Central memory CD8-positive, alpha-beta T cell (primary cell): ENCODE measurements at regions not wholly inside any gene's neighbourhood (a gene's known extent, or its start where the extent isn't known, plus 50 kb on each side); places are given as distances from the start of the nearest gene placed in this dataset.
"Not testable (repeated sequence)": the region's sequence is repeated elsewhere in the genome, so short reads cannot be mapped to it uniquely, and the experiment has no call there.

Experiments used
- ATAC-seq: fragments of 150-1000 bp; cut with Tn5 transposase; replicated peaks from 2 replicates; pipeline ENCODE4 v1.10.0; 2022; ENCODE audit warnings: mild to moderate bottlenecking, moderate FRiP score, moderate number of reproducible peaks; ENCODE audit not compliant: poor library complexity, severe bottlenecking; ENCODE audit errors: extremely low read depth
- DNase-seq, 2 donors: peaks; one replicate each; pipeline ENCODE4 v3.0.0; 2021; ENCODE audit warnings: low spot score in 2 of 2
- H3K27ac Mint-ChIP-seq: one replicate; pipeline ENCODE4 v1.8.0; 2022; ENCODE audit warnings: low read depth, mild to moderate bottlenecking, moderate library complexity, mixed read lengths
- H3K27me3 Mint-ChIP-seq: one replicate; pipeline ENCODE4 v1.8.0; 2022; ENCODE audit warnings: mixed read lengths
- H3K36me3 Mint-ChIP-seq: one replicate; pipeline ENCODE4 v1.8.0; 2022; ENCODE audit warnings: mild to moderate bottlenecking, moderate library complexity, mixed read lengths; ENCODE audit not compliant: insufficient read depth
- H3K4me1 Mint-ChIP-seq: one replicate; pipeline ENCODE4 v1.8.0; 2022; ENCODE audit warnings: mixed read lengths
- H3K4me3 Mint-ChIP-seq: one replicate; pipeline ENCODE4 v1.8.0; 2022; ENCODE audit warnings: mild to moderate bottlenecking, moderate library complexity, mixed read lengths
- H3K9me3 Mint-ChIP-seq: one replicate; pipeline ENCODE4 v1.8.0; 2022; ENCODE audit warnings: mixed read lengths

GRCh38 chr20:47447350-47448296 lies 54.1 kb upstream of the NCOA3 start:
- H3K36me3 Mint-ChIP-seq, DNase-seq, H3K4me1 Mint-ChIP-seq, ATAC-seq, H3K27me3 Mint-ChIP-seq, H3K4me3 Mint-ChIP-seq, H3K27ac Mint-ChIP-seq, H3K9me3 Mint-ChIP-seq: not testable (repeated sequence)

DNA sequence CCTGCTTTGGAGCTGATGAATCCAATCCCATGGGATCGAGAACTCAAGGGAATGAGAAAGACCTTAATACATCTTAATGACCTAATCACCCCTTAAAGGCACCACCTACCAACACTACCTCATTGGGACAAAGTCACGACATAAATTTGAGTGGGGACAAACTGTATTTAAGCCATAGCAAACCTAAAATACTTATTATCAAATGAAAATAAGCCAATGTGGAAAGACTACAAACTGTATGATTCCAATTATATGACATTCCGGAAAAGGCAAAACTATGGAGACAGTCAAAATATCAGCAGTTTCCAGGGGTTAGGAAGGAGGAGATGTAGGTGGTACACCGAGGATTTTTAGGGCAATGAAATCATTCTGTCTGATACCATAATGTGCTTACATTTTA lies 53.3 kb upstream of the NCOA3 start:
- H3K27ac Mint-ChIP-seq = no peak overlapping the region
- no peaks in the 10 kb centered on the region for H3K27me3 Mint-ChIP-seq
- H3K9me3 Mint-ChIP-seq = no peaks in the 10 kb centered on the region
- H3K4me3 Mint-ChIP-seq = no peak overlapping the region
- no peak for DNase-seq
- H3K36me3 Mint-ChIP-seq = peaks cover 1% of the 10 kb centered on the region
- H3K4me1 Mint-ChIP-seq = peaks cover 2% of the 10 kb centered on the region
- no peak for ATAC-seq

- DNase-seq = no peak
- H3K9me3 Mint-ChIP-seq = no peaks in the 10 kb centered on the region
- H3K36me3 Mint-ChIP-seq = peaks cover 1% of the 10 kb centered on the region
- ATAC-seq = no peak
- no peaks in the 10 kb centered on the region for H3K27me3 Mint-ChIP-seq
- H3K4me1 Mint-ChIP-seq = peaks cover 4% of the 10 kb centered on the region
- H3K4me3 Mint-ChIP-seq = no peak overlapping the region
- H3K27ac Mint-ChIP-seq = no peak overlapping the region
Measured at GRCh38 chr20:47451602-47451904, 50.1 kb upstream of the NCOA3 start.
